Dermis blood vessel endothelial cell (primary cell): ENCODE measurements at regions not wholly inside any gene's neighbourhood (a gene's known extent, or its start where the extent isn't known, plus 50 kb on each side); places are given as distances from the start of the nearest gene placed in this dataset.
A peak's percentile ranks its signal among the peaks of the same experiment; 100 is the strongest.
"Not testable (repeated sequence)": the region's sequence is repeated elsewhere in the genome, so short reads cannot be mapped to it uniquely, and the experiment has no call there.

Experiments used
- DNase-seq: peaks from one replicate; pipeline ENCODE4 v3.0.0; 2010

GRCh38 chr6:55955684-55956083, 80.3 kb upstream of the BMP5 start:
- DNase-seq, result no peak

- no peak for DNase-seq
Measured at GRCh38 chr6:55954436-55954835, 79.0 kb upstream of the BMP5 start.

- DNase-seq, result peak; percentile 47
Measured at GRCh38 chr6:55953335-55953734, 77.9 kb upstream of the BMP5 start.

GRCh38 chr6:55950071-55950814, 74.9 kb upstream of the BMP5 start:
- DNase-seq, result no peak

GRCh38 chr6:55943329-55943728, 67.9 kb upstream of the BMP5 start:
- DNase-seq, result no peak

- peak; percentile 7 for DNase-seq
Measured at GRCh38 chr6:55941702-55942101, 66.3 kb upstream of the BMP5 start.

- no peak for DNase-seq
Measured at GRCh38 chr6:55937951-55938690, 62.7 kb upstream of the BMP5 start.

- no peak for DNase-seq
Measured at GRCh38 chr6:55937261-55937947, 62.0 kb upstream of the BMP5 start.

- no peak for DNase-seq
Measured at GRCh38 chr6:55931101-55931500, 55.7 kb upstream of the BMP5 start.

GRCh38 chr6:55927713-55928112, 52.3 kb upstream of the BMP5 start:
- not testable (repeated sequence) for DNase-seq

GRCh38 chr6:55925292-55925691, 49.9 kb upstream of the BMP5 start:
- peak; percentile 43 for DNase-seq
